ENCODE measurements at regions not wholly inside any gene's neighbourhood (a gene's known extent, or its start where the extent isn't known, plus 50 kb on each side); places are given as distances from the start of the nearest gene placed in this dataset.

- no peak overlapping the region for H3K27ac Mint-ChIP-seq
- H3K36me3 Mint-ChIP-seq (ENCODE audit: low read depth) = no peaks in the 10 kb centered on the region
- no peak overlapping the region for H3K4me3 Mint-ChIP-seq
- peaks cover 4% of the 10 kb centered on the region for H3K27me3 Mint-ChIP-seq (ENCODE audit: low read depth)
- no peaks in the 10 kb centered on the region for H3K9me3 Mint-ChIP-seq
- no peaks in the 10 kb centered on the region for H3K4me1 Mint-ChIP-seq (ENCODE audit: low read depth)
Observed at GRCh38 chrX:107542500-107542899, 85.8 kb upstream of the PRPS1 start.

- Mint-ChIP-seq H3K36me3 (ENCODE audit: low read depth) (no peaks in the 10 kb centered on the region), H3K4me3 (no peak overlapping the region), H3K9me3 (no peaks in the 10 kb centered on the region), H3K27ac (no peak overlapping the region), H3K4me1 (ENCODE audit: low read depth) (peaks cover 6% of the 10 kb centered on the region), H3K27me3 (ENCODE audit: low read depth) (no peaks in the 10 kb centered on the region)
Observed at GRCh38 chrX:107547621-107548020, 80.7 kb upstream of the PRPS1 start.

GRCh38 chrX:107548775-107549174, 79.5 kb upstream of the PRPS1 start:
- H3K4me3 Mint-ChIP-seq = no peak overlapping the region
- no peaks in the 10 kb centered on the region for H3K36me3 Mint-ChIP-seq (ENCODE audit: low read depth)
- no peaks in the 10 kb centered on the region for H3K27me3 Mint-ChIP-seq (ENCODE audit: low read depth)
- H3K4me1 Mint-ChIP-seq (ENCODE audit: low read depth) = peaks cover 6% of the 10 kb centered on the region
- no peaks in the 10 kb centered on the region for H3K9me3 Mint-ChIP-seq
- no peak overlapping the region for H3K27ac Mint-ChIP-seq

- no peak overlapping the region for H3K4me3 Mint-ChIP-seq
- no peaks in the 10 kb centered on the region for H3K27me3 Mint-ChIP-seq (ENCODE audit: low read depth)
- no peak overlapping the region for H3K27ac Mint-ChIP-seq
- no peaks in the 10 kb centered on the region for H3K36me3 Mint-ChIP-seq (ENCODE audit: low read depth)
- H3K4me1 Mint-ChIP-seq (ENCODE audit: low read depth) = peaks cover 6% of the 10 kb centered on the region
- no peaks in the 10 kb centered on the region for H3K9me3 Mint-ChIP-seq
Observed at GRCh38 chrX:107549504-107549903, 78.8 kb upstream of the PRPS1 start.

GRCh38 chrX:107551546-107551945, 76.8 kb upstream of the PRPS1 start:
- Mint-ChIP-seq H3K9me3 (no peaks in the 10 kb centered on the region), H3K27me3 (ENCODE audit: low read depth) (no peaks in the 10 kb centered on the region), H3K27ac (no peak overlapping the region), H3K4me1 (ENCODE audit: low read depth) (peaks cover 6% of the 10 kb centered on the region), H3K36me3 (ENCODE audit: low read depth) (no peaks in the 10 kb centered on the region), H3K4me3 (no peak overlapping the region)

GRCh38 chrX:107552930-107553329, 75.4 kb upstream of the PRPS1 start:
- H3K36me3 Mint-ChIP-seq (ENCODE audit: low read depth) = no peaks in the 10 kb centered on the region
- H3K27ac Mint-ChIP-seq = no peak overlapping the region
- H3K27me3 Mint-ChIP-seq (ENCODE audit: low read depth) = no peaks in the 10 kb centered on the region
- H3K4me1 Mint-ChIP-seq (ENCODE audit: low read depth) = peaks cover 6% of the 10 kb centered on the region
- H3K4me3 Mint-ChIP-seq = no peak overlapping the region
- no peaks in the 10 kb centered on the region for H3K9me3 Mint-ChIP-seq

- Mint-ChIP-seq H3K27me3 (ENCODE audit: low read depth) (no peaks in the 10 kb centered on the region), H3K27ac (no peak overlapping the region), H3K4me3 (no peak overlapping the region), H3K36me3 (ENCODE audit: low read depth) (no peaks in the 10 kb centered on the region), H3K4me1 (ENCODE audit: low read depth) (no peaks in the 10 kb centered on the region), H3K9me3 (no peaks in the 10 kb centered on the region)
Observed at GRCh38 chrX:107556967-107557366, 71.3 kb upstream of the PRPS1 start.

GRCh38 chrX:107559506-107559905, 68.8 kb upstream of the PRPS1 start:
- H3K4me3 Mint-ChIP-seq = no peak overlapping the region
- H3K36me3 Mint-ChIP-seq (ENCODE audit: low read depth) = no peaks in the 10 kb centered on the region
- no peak overlapping the region for H3K27ac Mint-ChIP-seq
- no peaks in the 10 kb centered on the region for H3K9me3 Mint-ChIP-seq
- H3K27me3 Mint-ChIP-seq (ENCODE audit: low read depth) = no peaks in the 10 kb centered on the region
- no peaks in the 10 kb centered on the region for H3K4me1 Mint-ChIP-seq (ENCODE audit: low read depth)

- Mint-ChIP-seq H3K27ac (no peak overlapping the region), H3K4me1 (ENCODE audit: low read depth) (no peaks in the 10 kb centered on the region), H3K4me3 (no peak overlapping the region), H3K27me3 (ENCODE audit: low read depth) (no peaks in the 10 kb centered on the region), H3K9me3 (no peaks in the 10 kb centered on the region), H3K36me3 (ENCODE audit: low read depth) (no peaks in the 10 kb centered on the region)
Observed at GRCh38 chrX:107560041-107560440, 68.3 kb upstream of the PRPS1 start.

- H3K27me3 Mint-ChIP-seq (ENCODE audit: low read depth) = no peaks in the 10 kb centered on the region
- no peak overlapping the region for H3K4me3 Mint-ChIP-seq
- no peaks in the 10 kb centered on the region for H3K4me1 Mint-ChIP-seq (ENCODE audit: low read depth)
- H3K36me3 Mint-ChIP-seq (ENCODE audit: low read depth) = no peaks in the 10 kb centered on the region
- no peaks in the 10 kb centered on the region for H3K9me3 Mint-ChIP-seq
- H3K27ac Mint-ChIP-seq = no peak overlapping the region
Observed at GRCh38 chrX:107560980-107561379, 67.3 kb upstream of the PRPS1 start.

GRCh38 chrX:107561468-107562215, 66.7 kb upstream of the PRPS1 start:
- H3K36me3 Mint-ChIP-seq (ENCODE audit: low read depth) = no peaks in the 10 kb centered on the region
- H3K4me3 Mint-ChIP-seq = no peak overlapping the region

GRCh38 chrX:107562482-107562881, 65.8 kb upstream of the PRPS1 start:
- Mint-ChIP-seq H3K36me3 (ENCODE audit: low read depth) (no peaks in the 10 kb centered on the region), H3K27ac (no peak overlapping the region), H3K4me3 (no peak overlapping the region), H3K4me1 (ENCODE audit: low read depth) (no peaks in the 10 kb centered on the region), H3K27me3 (ENCODE audit: low read depth) (peaks cover 4% of the 10 kb centered on the region), H3K9me3 (no peaks in the 10 kb centered on the region)

More at GRCh38 chrX:107561468-107562215, 66.7 kb upstream of the PRPS1 start:
- no peak overlapping the region for H3K27ac Mint-ChIP-seq
- H3K9me3 Mint-ChIP-seq = no peaks in the 10 kb centered on the region
- no peaks in the 10 kb centered on the region for H3K27me3 Mint-ChIP-seq (ENCODE audit: low read depth)
- no peaks in the 10 kb centered on the region for H3K4me1 Mint-ChIP-seq (ENCODE audit: low read depth)

- no peak overlapping the region for H3K27ac Mint-ChIP-seq
- peaks cover 5% of the 10 kb centered on the region for H3K27me3 Mint-ChIP-seq (ENCODE audit: low read depth)
- no peaks in the 10 kb centered on the region for H3K4me1 Mint-ChIP-seq (ENCODE audit: low read depth)
- H3K4me3 Mint-ChIP-seq = no peak overlapping the region
- H3K36me3 Mint-ChIP-seq (ENCODE audit: low read depth) = no peaks in the 10 kb centered on the region
- H3K9me3 Mint-ChIP-seq = no peaks in the 10 kb centered on the region
Observed at GRCh38 chrX:107563824-107564223, 64.5 kb upstream of the PRPS1 start.

GRCh38 chrX:107565015-107565414, 63.3 kb upstream of the PRPS1 start:
- Mint-ChIP-seq H3K4me3 (no peak overlapping the region), H3K27ac (no peak overlapping the region), H3K4me1 (ENCODE audit: low read depth) (no peaks in the 10 kb centered on the region), H3K36me3 (ENCODE audit: low read depth) (no peaks in the 10 kb centered on the region), H3K27me3 (ENCODE audit: low read depth) (peaks cover 5% of the 10 kb centered on the region), H3K9me3 (no peaks in the 10 kb centered on the region)

GRCh38 chrX:107565931-107566603, 62.2 kb upstream of the PRPS1 start:
- peaks cover 5% of the 10 kb centered on the region for H3K27me3 Mint-ChIP-seq (ENCODE audit: low read depth)

More at GRCh38 chrX:107565931-107566603, 62.2 kb upstream of the PRPS1 start:
- H3K9me3 Mint-ChIP-seq = no peaks in the 10 kb centered on the region
- H3K4me1 Mint-ChIP-seq (ENCODE audit: low read depth) = no peaks in the 10 kb centered on the region
- no peak overlapping the region for H3K4me3 Mint-ChIP-seq
- H3K36me3 Mint-ChIP-seq (ENCODE audit: low read depth) = no peaks in the 10 kb centered on the region
- H3K27ac Mint-ChIP-seq = no peak overlapping the region

Data from T-helper 1 cell treated with Interleukin-12 subunit alpha and Interleukin-12 subunit beta and Interleukin-4 antibody, amounts not matched to agents 30 μg/mL and 1 μg/mL, for 36 hours (primary cell).